ENCODE measurements at regions not wholly inside any gene's neighbourhood (a gene's known extent, or its start where the extent isn't known, plus 50 kb on each side); places are given as distances from the start of the nearest gene placed in this dataset.

DNA sequence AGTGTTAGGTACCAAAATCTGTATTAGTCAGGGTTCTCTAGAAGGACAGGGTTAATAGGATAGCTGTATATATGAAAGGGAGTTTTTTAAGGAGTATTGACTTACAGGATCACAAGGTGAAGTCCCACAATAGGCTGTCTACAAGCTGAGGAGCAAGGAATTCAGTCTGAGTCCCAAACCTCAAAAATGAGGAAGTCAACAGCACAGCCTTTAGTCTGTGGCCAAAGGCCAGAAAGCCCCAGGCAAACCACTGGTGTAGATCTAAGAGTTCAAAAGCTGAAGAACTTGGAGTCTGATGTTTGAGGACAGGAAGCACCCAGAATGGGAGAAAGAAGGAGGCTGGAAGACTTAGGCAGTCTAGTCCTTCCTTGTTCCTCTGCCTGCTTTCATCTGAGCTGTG lies 487.5 kb upstream of the CHRM3 start:
- DNase-seq (ENCODE audit: low read depth), result no peak
- H3K4me3 ChIP-seq (ENCODE audit: low read depth, low read length), result no peak overlapping the region
- TF ChIP-seq CTCF (IDR thresholded peaks at IDR 0.05; ENCODE audit: low read depth, low read length, missing control alignments), result no peak

GRCh38 chr1:238895911-238896310 lies 490.5 kb upstream of the CHRM3 start:
- H3K4me3 ChIP-seq (ENCODE audit: low read depth, low read length), result no peak overlapping the region
- DNase-seq (ENCODE audit: low read depth), result no peak
- no peak for TF ChIP-seq CTCF (IDR thresholded peaks at IDR 0.05; ENCODE audit: low read depth, low read length, missing control alignments)

DNA sequence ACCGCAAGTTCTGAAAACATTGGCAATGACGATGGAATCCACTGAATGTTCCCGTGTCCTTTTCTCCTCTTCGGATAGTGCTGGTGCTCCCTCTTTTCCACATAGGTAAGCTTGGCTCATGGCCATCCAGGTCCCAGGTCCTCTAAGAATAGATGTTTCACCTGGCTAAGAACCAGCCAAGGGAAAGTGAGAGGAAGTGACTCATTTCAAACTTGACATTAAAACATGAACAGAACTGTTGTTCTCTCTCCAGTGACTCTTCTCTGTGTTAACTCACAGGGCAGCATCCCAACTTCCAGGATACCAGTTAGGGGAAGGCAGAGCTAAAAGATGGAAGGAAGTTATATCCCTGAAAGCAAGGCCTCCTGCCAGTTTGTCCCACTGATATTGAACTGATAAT lies 493.8 kb upstream of the CHRM3 start:
- no peak for TF ChIP-seq CTCF (IDR thresholded peaks at IDR 0.05; ENCODE audit: low read depth, low read length, missing control alignments)
- no peak overlapping the region for H3K4me3 ChIP-seq (ENCODE audit: low read depth, low read length)
- DNase-seq (ENCODE audit: low read depth), result no peak

DNA sequence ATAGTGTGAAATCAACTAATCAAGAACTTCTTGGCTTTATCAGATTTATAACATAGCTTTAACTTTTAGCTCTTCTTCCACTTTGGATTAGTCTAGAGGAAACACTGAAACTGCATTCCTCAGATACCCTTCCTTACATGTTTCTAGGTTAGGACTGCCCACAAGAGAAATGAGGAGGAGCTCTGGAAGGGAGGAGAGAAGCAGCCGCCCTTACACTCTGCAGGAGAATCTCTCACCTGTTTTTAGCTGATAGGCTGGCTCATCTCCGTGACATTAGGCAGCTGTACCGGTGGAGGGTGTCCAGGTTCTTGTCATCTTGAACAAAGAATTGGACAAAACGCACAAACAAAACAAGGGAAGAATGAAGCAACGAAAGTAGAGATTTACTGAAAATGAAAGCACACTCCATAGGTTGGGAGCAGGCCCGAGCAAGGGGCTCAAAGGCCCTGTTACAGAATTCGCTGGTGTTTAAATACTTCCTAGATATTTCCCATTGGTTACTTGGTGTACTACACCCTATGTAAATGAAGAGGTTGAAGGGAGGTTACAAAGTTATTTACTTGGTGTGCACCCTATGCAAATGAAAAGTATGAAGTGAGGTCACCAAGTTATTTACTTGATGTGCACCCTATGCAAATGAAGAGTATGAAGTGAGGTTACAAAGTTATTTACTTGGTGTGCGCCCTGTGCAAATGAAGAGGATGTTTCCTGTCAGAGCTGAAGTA lies 524.9 kb upstream of the CHRM3 start:
- DNase-seq (ENCODE audit: low read depth), result no peak
- H3K4me3 ChIP-seq (ENCODE audit: low read depth, low read length), result no peak overlapping the region
- no peak for TF ChIP-seq CTCF (IDR thresholded peaks at IDR 0.05; ENCODE audit: low read depth, low read length, missing control alignments)

DNA sequence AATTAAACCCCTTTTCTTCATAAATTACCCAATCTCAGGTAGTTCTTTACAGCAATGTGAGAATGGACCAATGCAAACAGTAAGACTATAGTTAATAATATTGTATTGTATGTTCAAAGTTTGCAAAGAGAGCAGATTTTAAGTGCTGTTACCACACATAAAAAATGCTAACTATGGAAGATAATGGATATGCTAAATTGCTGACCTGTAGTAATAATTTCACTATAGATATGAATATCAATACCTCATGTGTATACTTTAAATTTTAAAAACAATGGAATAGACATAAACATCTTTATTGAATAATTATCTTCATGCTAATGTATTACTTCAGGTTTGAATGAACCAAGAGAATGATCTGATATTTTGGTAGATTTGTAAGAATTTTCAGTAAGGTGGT lies 552.4 kb upstream of the CHRM3 start:
- no peak for TF ChIP-seq CTCF (IDR thresholded peaks at IDR 0.05; ENCODE audit: low read depth, low read length, missing control alignments)
- DNase-seq (ENCODE audit: low read depth), result no peak
- H3K4me3 ChIP-seq (ENCODE audit: low read depth, low read length), result no peak overlapping the region

GRCh38 chr1:238832106-238832505 lies 554.3 kb upstream of the CHRM3 start:
- H3K4me3 ChIP-seq (ENCODE audit: low read depth, low read length), result no peak overlapping the region
- TF ChIP-seq CTCF (IDR thresholded peaks at IDR 0.05; ENCODE audit: low read depth, low read length, missing control alignments), result no peak
- no peak for DNase-seq (ENCODE audit: low read depth)

DNA sequence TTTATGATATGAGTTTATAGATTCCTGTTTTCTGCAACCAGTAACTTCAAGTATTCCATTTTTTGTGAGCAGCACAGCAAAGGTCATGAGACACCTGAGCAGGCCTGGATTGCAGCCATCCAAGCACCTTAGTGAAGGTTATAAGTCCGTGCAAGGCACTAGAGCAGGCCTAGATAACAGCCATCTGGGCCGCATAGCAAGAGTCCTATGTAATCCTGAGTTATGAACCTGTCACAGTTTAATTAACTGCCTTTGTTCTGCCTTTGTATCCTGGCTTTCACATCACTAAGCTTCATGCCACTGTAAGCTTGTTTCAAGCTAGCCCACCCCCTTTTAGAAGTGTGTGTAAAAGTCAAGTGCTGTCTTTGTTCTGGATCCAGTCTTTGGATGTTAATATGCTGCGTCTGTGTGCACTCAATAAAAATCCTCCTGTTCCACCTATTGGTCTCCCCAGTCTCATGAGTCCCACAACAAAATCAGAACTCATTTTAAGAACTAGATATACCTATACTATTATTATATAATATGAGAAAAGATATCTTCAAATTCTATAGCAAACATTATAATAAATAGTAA lies 556.2 kb upstream of the CHRM3 start:
- no peak for TF ChIP-seq CTCF (IDR thresholded peaks at IDR 0.05; ENCODE audit: low read depth, low read length, missing control alignments)
- H3K4me3 ChIP-seq (ENCODE audit: low read depth, low read length), result no peak overlapping the region
- no peak for DNase-seq (ENCODE audit: low read depth)
